B cell (primary cell): ENCODE measurements at regions not wholly inside any gene's neighbourhood (a gene's known extent, or its start where the extent isn't known, plus 50 kb on each side); places are given as distances from the start of the nearest gene placed in this dataset.

Experiments
- ATAC-seq: fragments of 200-7000 bp; cut with Tn5 transposase; one replicate; pipeline ENCODE4 v1.10.0; 2021; ENCODE audit warnings: low read depth, mild to moderate bottlenecking, moderate number of reproducible peaks, moderate library complexity
- CTCF ChIA-PET: fragments of 350-600 bp; sonication (Branson Sonifier 250); formaldehyde crosslinking; loops from one replicate; lab custom pipeline; 2021; ENCODE audit warnings: antibody characterized with exemption, inconsistent platforms; lab: Charles Lee
- POLR2A ChIA-PET: fragments of 350-600 bp; sonication (Branson Sonifier 250); formaldehyde crosslinking; loops from one replicate; lab custom pipeline; 2021; ENCODE audit warnings: antibody characterized with exemption; lab: Charles Lee
- DNase-seq: peaks from one replicate; pipeline ENCODE4 v3.0.0; 2013
- H2AFZ ChIP-seq: 2 replicates; pipeline ENCODE4 v1.6.1; 2012; ENCODE audit warnings: mild to moderate bottlenecking, low read depth, low read length; ENCODE audit not compliant: insufficient read depth, poor library complexity, severe bottlenecking
- H3K27ac ChIP-seq, 2 donors: 1 replicate in 1 of 2; 2 replicates in 1 of 2; pipeline ENCODE4 v1.5.1; 2012 to 2013; ENCODE audit warnings: low read length in 2 of 2, mild to moderate bottlenecking in 2 of 2, moderate library complexity in 1 of 2
- H3K27me3 ChIP-seq, 4 experiments: fragments of 200-600 bp in 1 of 4; sonication (generic) in 1 of 4; replicated peaks in 1 of 4; 1 replicate in 2 of 4; 2 replicates in 2 of 4; pipeline versions ENCODE4 v1.6.1 to v1.7.0; 2013 to 2016; ENCODE audit warnings: low read length in 3 of 4, mild to moderate bottlenecking in 2 of 4, mixed read lengths in 1 of 4, moderate library complexity in 1 of 4; ENCODE audit not compliant: insufficient read depth in 4 of 4, control insufficient read depth in 3 of 4; ENCODE audit errors: control extremely low read depth in 1 of 4
- H3K36me3 ChIP-seq, 2 experiments: replicated peaks in 1 of 2; 1 replicate in 1 of 2; 2 replicates in 1 of 2; pipeline versions ENCODE4 v1.6.1 to v1.7.1; 2013; ENCODE audit warnings: low read length in 1 of 2; ENCODE audit not compliant: insufficient read depth in 2 of 2, control insufficient read depth in 1 of 2; ENCODE audit errors: control extremely low read depth in 1 of 2, extremely low read depth in 1 of 2
- H3K4me1 ChIP-seq, 2 donors: fragments of 200-600 bp in 1 of 2; sonication (generic) in 1 of 2; 1 replicate in 1 of 2; 2 replicates in 1 of 2; pipeline versions ENCODE4 v1.5.1 to v1.6.1; 2013 to 2017; ENCODE audit warnings: low read length in 2 of 2; ENCODE audit not compliant: control insufficient read depth in 2 of 2, insufficient read depth in 2 of 2
- H3K4me2 ChIP-seq: replicated peaks from 2 replicates; pipeline ENCODE3; 2012; ENCODE audit warnings: mild to moderate bottlenecking, low read depth, low read length; ENCODE audit not compliant: poor library complexity, severe bottlenecking
- H3K4me3 ChIP-seq, 5 experiments: fragments of 200-600 bp in 1 of 5; sonication (generic) in 1 of 5; 1 replicate in 3 of 5; 2 replicates in 2 of 5; pipeline versions ENCODE4 v1.5.1 to v1.7.0; 2011 to 2016; ENCODE audit warnings: low read length in 4 of 5, mild to moderate bottlenecking in 4 of 5, low read depth in 2 of 5, control low read depth in 1 of 5, moderate library complexity in 1 of 5; ENCODE audit not compliant: insufficient read depth in 1 of 5; ENCODE audit errors: control extremely low read depth in 1 of 5, extremely low read depth in 1 of 5
- H3K79me2 ChIP-seq: fragments of 200-600 bp; sonication (generic); one replicate; pipeline ENCODE4 v1.6.0; 2016; ENCODE audit warnings: low read length; ENCODE audit not compliant: control insufficient read depth, insufficient read depth
- H3K9ac ChIP-seq: fragments of 200-600 bp; sonication (generic); 2 replicates; pipeline ENCODE4 v1.6.1; 2017; ENCODE audit warnings: mild to moderate bottlenecking, low read length, moderate library complexity
- H3K9me3 ChIP-seq, 3 donors: one replicate each; pipeline versions ENCODE4 v1.6.1 to v1.7.1; 2013; ENCODE audit warnings: low read length in 2 of 3; ENCODE audit not compliant: control insufficient read depth in 2 of 3, insufficient read depth in 1 of 3; ENCODE audit errors: control extremely low read depth in 1 of 3
- H4K20me1 ChIP-seq: 2 replicates; pipeline ENCODE4 v1.6.0; 2012; ENCODE audit warnings: mild to moderate bottlenecking, low read length; ENCODE audit not compliant: insufficient read depth, control insufficient read depth, poor library complexity, severe bottlenecking
- H3K27ac Mint-ChIP-seq: one replicate; pipeline ENCODE4 v1.8.0; 2021; ENCODE audit warnings: mixed read lengths
- H3K27me3 Mint-ChIP-seq: one replicate; pipeline ENCODE4 v1.8.0; 2021; ENCODE audit warnings: mixed read lengths
- H3K4me1 Mint-ChIP-seq: one replicate; pipeline ENCODE4 v1.8.0; 2021; ENCODE audit warnings: mixed read lengths
- H3K4me3 Mint-ChIP-seq: one replicate; pipeline ENCODE4 v1.8.0; 2021; ENCODE audit warnings: mixed read lengths
- H3K9me3 Mint-ChIP-seq: one replicate; pipeline ENCODE4 v1.8.0; 2022; ENCODE audit warnings: mixed read lengths; ENCODE audit not compliant: insufficient read depth
- EZH2 ChIP-seq: IDR thresholded peaks from 2 replicates; pipeline ENCODE4 v1.6.1; 2012; ENCODE audit warnings: borderline replicate concordance, low read depth, mild to moderate bottlenecking, moderate library complexity, low read length; ENCODE audit not compliant: insufficient read depth, poor library complexity, severe bottlenecking
- WGBS: methylation state at CpG from one replicate; pipeline ENCODE4 v1.1.5; 2013; ENCODE audit warnings: missing lambda C conversion rate; ENCODE audit not compliant: insufficient coverage; 5-methylcytosine and 5-hydroxymethylcytosine counted together
- intact Hi-C: fragments of 100-400 bp; cut with micrococcal nuclease; formaldehyde crosslinking; loops from one replicate; pipeline ENCODE4 v1.10.0; 2022
- TF ChIP-seq, protein P1 (sequence below): fragments of 200-600 bp; IDR thresholded peaks from one replicate; pipeline ENCODE4 v1.8.0; 2022; ENCODE audit warnings: antibody characterized with exemption, mild to moderate bottlenecking

DNA sequence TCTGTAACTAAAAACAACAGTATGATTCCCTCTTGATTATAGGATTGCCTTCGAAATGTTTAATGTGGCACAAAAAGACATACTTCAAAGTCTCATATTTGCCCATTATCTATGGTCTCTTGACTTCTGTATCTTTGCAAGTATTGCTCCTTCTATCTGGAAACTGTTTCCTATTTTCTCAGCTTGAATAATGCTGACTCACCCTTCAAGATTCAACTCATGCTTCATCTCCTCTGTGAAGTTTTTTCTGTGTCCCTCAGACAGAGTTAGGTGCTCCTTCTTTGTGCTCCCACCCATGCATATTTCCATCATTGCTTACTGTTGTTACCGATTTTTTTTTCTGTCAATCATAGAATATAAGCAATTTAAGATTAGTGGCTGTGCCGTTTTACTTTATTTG, 192.8 kb upstream of the ROBO1 start:
- H3K4me3 ChIP-seq, result no peak overlapping the region
- H4K20me1 ChIP-seq, result no peaks in the 10 kb centered on the region
- intact Hi-C loops, result no loop called here
- H3K4me3 Mint-ChIP-seq, result no peak overlapping the region
- H3K27me3 Mint-ChIP-seq, result no peaks in the 10 kb centered on the region
- no peaks in the 10 kb centered on the region for H3K4me1 Mint-ChIP-seq
- H3K79me2 ChIP-seq, result no peaks in the 10 kb centered on the region
- CTCF ChIA-PET, result no interaction called here
- H3K27ac Mint-ChIP-seq, result no peak overlapping the region
- ATAC-seq (no peak), DNase-seq (no peak)
- H3K9me3 ChIP-seq, result peaks cover 0 to 5% (median 1%) of the 10 kb centered on the region in 3 donors
- WGBS, result no CpG with 5 or more reads among the region's 3 CpGs
- no peak overlapping the region for H3K4me2 ChIP-seq
- POLR2A ChIA-PET, result no interaction called here
- no peak overlapping the region for H2AFZ ChIP-seq
- no peaks in the 10 kb centered on the region for H3K9me3 Mint-ChIP-seq
- TF ChIP-seq EZH2, result no peak
- TF ChIP-seq, protein P1, sequence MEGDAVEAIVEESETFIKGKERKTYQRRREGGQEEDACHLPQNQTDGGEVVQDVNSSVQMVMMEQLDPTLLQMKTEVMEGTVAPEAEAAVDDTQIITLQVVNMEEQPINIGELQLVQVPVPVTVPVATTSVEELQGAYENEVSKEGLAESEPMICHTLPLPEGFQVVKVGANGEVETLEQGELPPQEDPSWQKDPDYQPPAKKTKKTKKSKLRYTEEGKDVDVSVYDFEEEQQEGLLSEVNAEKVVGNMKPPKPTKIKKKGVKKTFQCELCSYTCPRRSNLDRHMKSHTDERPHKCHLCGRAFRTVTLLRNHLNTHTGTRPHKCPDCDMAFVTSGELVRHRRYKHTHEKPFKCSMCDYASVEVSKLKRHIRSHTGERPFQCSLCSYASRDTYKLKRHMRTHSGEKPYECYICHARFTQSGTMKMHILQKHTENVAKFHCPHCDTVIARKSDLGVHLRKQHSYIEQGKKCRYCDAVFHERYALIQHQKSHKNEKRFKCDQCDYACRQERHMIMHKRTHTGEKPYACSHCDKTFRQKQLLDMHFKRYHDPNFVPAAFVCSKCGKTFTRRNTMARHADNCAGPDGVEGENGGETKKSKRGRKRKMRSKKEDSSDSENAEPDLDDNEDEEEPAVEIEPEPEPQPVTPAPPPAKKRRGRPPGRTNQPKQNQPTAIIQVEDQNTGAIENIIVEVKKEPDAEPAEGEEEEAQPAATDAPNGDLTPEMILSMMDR, result no peak
- H3K27me3 ChIP-seq, result no peaks in the 10 kb centered on the region
- no peak overlapping the region for H3K9ac ChIP-seq
- no peak overlapping the region for H3K27ac ChIP-seq
- H3K4me1 ChIP-seq, result no peaks in the 10 kb centered on the region
- H3K36me3 ChIP-seq, result no peaks in the 10 kb centered on the region

DNA sequence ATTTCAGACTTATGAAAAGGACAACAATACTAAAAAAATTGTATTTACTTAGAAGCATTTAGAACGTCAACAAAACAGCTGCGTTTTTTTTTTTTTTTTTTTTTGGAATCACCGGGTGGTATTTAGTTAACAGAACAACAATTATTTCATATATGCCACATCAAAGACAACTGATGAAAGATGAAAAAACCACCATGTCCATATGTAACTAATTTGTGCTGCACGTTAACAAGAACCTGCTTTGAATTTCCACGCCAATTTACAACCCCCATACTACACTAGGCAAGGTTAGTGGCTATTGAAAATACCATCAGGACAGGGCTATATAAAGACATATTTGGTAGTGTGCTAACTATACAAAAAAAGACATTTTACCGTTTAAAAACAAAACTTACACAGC, 189.3 kb upstream of the ROBO1 start:
- Histone ChIP-seq H3K36me3 (no peaks in the 10 kb centered on the region), H3K9ac (no peak overlapping the region), H3K4me3 (no peak overlapping the region), H3K4me1 (no peaks in the 10 kb centered on the region), H3K79me2 (no peaks in the 10 kb centered on the region), H2AFZ (no peak overlapping the region), H3K27ac (no peak overlapping the region), H3K27me3 (no peaks in the 10 kb centered on the region), H4K20me1 (no peaks in the 10 kb centered on the region), H3K9me3 (no peaks in the 10 kb centered on the region), H3K4me2 (no peak overlapping the region)
- no peaks in the 10 kb centered on the region for H3K9me3 Mint-ChIP-seq
- ATAC-seq, result no peak
- H3K27ac Mint-ChIP-seq, result no peak overlapping the region
- CTCF ChIA-PET, result no interaction called here
- H3K4me3 Mint-ChIP-seq, result no peak overlapping the region
- no peaks in the 10 kb centered on the region for H3K27me3 Mint-ChIP-seq
- no peaks in the 10 kb centered on the region for H3K4me1 Mint-ChIP-seq
- TF ChIP-seq EZH2, result no peak
- TF ChIP-seq, protein P1, result no peak
- POLR2A ChIA-PET, result no interaction called here
- DNase-seq, result no peak
- no CpG with 5 or more reads among the region's 6 CpGs for WGBS
- intact Hi-C loops, result no loop called here
